ENCODE measurements at regions not wholly inside any gene's neighbourhood (a gene's known extent, or its start where the extent isn't known, plus 50 kb on each side); places are given as distances from the start of the nearest gene placed in this dataset.
"Not testable (repeated sequence)": the region's sequence is repeated elsewhere in the genome, so short reads cannot be mapped to it uniquely, and the experiment has no call there.

GRCh38 chr5:126044931-126045565, 378.2 kb upstream of the GRAMD2B start:
- DNase-seq: no peak

- no peak for DNase-seq
These were observed 376.9 kb upstream of the GRAMD2B start for GRCh38 chr5:126046318-126046717.

- DNase-seq: no peak
These were observed 376.2 kb upstream of the GRAMD2B start for GRCh38 chr5:126046846-126047571.

GRCh38 chr5:126052120-126052519, 371.1 kb upstream of the GRAMD2B start:
- DNase-seq: no peak

- no peak for DNase-seq
These were observed 370.4 kb upstream of the GRAMD2B start for GRCh38 chr5:126052791-126053190.

GRCh38 chr5:126053630-126054029, 369.6 kb upstream of the GRAMD2B start:
- no peak for DNase-seq

GRCh38 chr5:126054577-126055347, 368.4 kb upstream of the GRAMD2B start:
- DNase-seq: no peak

GRCh38 chr5:126055348-126055729, 367.9 kb upstream of the GRAMD2B start:
- DNase-seq: no peak

- no peak for DNase-seq
These were observed 366.9 kb upstream of the GRAMD2B start for GRCh38 chr5:126056352-126056751.

GRCh38 chr5:126056851-126057622, 366.2 kb upstream of the GRAMD2B start:
- no peak for DNase-seq

GRCh38 chr5:126058392-126058791, 364.8 kb upstream of the GRAMD2B start:
- DNase-seq: not testable (repeated sequence)

GRCh38 chr5:126062398-126063221, 360.6 kb upstream of the GRAMD2B start:
- no peak for DNase-seq

- no peak for DNase-seq
These were observed 358.1 kb upstream of the GRAMD2B start for GRCh38 chr5:126065061-126065460.

GRCh38 chr5:126066836-126067235, 356.4 kb upstream of the GRAMD2B start:
- no peak for DNase-seq

- DNase-seq: no peak
These were observed 355.8 kb upstream of the GRAMD2B start for GRCh38 chr5:126067404-126067803.

- DNase-seq: no peak
These were observed 353.9 kb upstream of the GRAMD2B start for GRCh38 chr5:126069329-126069728.

GRCh38 chr5:126070481-126070880, 352.7 kb upstream of the GRAMD2B start:
- DNase-seq: no peak

- no peak for DNase-seq
These were observed 348.7 kb upstream of the GRAMD2B start for GRCh38 chr5:126074538-126074937.

GRCh38 chr5:126079266-126079665, 343.9 kb upstream of the GRAMD2B start:
- no peak for DNase-seq

GRCh38 chr5:126081209-126081608, 342.0 kb upstream of the GRAMD2B start:
- DNase-seq: no peak

- no peak for DNase-seq
These were observed 330.2 kb upstream of the GRAMD2B start for GRCh38 chr5:126093041-126093440.

- no peak for DNase-seq
These were observed 329.5 kb upstream of the GRAMD2B start for GRCh38 chr5:126093718-126094117.
